ENCODE measurements at regions not wholly inside any gene's neighbourhood (a gene's known extent, or its start where the extent isn't known, plus 50 kb on each side); places are given as distances from the start of the nearest gene placed in this dataset.

DNA sequence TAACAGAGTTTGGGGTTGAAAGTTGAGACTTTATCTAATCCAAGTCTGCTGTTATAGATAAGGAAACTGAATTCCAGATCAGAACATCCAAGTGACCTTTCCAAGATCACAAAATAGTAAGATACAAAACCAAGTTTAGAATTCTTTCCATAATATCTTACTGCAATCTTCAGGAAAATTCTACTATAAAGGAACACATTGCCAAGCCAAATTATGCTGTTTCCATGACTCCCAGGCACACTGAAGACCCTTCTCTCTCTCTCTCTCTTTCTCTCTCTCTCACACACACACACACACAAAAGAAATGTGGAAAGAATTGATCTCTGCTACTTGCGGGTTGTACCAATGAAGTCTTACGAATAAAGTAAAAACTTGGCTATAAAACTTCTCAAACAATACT, 398.4 kb downstream of the METTL4 start:
- no peak for DNase-seq (ENCODE audit: low spot score)

DNA sequence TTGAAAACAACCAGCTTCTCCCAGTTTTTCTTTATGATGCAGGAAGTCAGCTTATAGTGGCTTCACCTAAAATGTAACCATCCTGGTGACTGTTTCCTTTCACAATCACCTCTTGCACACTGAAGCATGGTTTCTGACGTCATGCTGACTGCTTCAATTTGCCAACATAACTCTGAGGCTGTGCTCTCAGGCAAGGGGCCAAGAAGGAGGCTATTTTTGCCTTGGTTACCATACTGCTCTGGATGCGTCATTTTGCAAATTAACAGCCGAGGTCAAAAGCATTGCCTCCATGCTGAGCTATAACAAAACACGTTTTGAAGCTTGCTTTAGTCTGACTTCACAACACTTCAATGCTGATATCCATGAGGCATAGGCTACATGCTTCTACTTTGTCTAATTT, 397.8 kb downstream of the METTL4 start:
- no peak for DNase-seq (ENCODE audit: low spot score)

GRCh38 chr18:2178036-2178435, 393.3 kb downstream of the METTL4 start:
- no peak for DNase-seq (ENCODE audit: low spot score)

- no peak for DNase-seq (ENCODE audit: low spot score)
These were observed 391.7 kb downstream of the METTL4 start for GRCh38 chr18:2179498-2180183.

GRCh38 chr18:2180586-2180985, 390.7 kb downstream of the METTL4 start:
- DNase-seq (ENCODE audit: low spot score): no peak

DNA sequence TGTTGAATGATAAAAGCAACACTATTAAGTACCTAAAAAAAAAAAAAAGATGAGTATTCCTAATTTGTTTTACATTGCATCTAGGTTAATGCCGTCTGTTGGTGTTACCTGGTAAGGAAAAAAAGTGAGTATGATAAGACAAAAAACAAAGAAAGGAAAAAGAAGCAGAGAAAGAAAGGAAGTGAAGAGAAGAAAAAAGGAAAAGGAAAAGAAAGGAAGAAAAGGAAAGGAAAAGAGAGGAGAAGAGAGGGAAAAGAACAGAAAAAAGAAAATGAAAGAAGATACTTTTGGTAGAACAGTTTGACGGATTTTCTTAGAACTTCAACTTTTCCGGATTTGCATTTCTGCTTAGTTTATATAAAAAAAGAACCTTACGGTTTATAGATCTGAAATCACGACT, 387.9 kb downstream of the METTL4 start:
- no peak for DNase-seq (ENCODE audit: low spot score)

GRCh38 chr18:2186967-2187366, 384.3 kb downstream of the METTL4 start:
- DNase-seq (ENCODE audit: low spot score): no peak

- no peak for DNase-seq (ENCODE audit: low spot score)
These were observed 383.0 kb downstream of the METTL4 start for GRCh38 chr18:2188258-2188657.

- no peak for DNase-seq (ENCODE audit: low spot score)
These were observed 380.0 kb downstream of the METTL4 start for GRCh38 chr18:2191180-2191790.

DNA sequence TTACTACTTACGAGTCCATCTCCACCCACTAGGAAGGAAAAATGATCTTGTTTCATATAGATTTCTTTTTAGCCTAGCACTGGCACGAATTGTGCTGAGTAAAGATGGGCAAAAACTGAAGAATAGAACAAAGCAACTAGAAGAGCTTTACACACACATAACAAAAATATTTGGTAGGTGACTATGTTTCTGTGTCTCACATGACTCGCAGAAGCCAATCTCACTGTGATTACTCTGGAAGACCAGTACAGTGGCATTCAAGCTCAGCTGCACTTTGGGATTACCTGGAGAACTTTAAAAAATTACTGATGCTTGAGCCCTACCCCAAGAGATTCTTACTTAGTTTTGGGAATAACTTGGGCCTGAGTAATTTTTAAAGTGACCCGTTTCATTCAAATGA, 378.7 kb downstream of the METTL4 start:
- no peak for DNase-seq (ENCODE audit: low spot score)

DNA sequence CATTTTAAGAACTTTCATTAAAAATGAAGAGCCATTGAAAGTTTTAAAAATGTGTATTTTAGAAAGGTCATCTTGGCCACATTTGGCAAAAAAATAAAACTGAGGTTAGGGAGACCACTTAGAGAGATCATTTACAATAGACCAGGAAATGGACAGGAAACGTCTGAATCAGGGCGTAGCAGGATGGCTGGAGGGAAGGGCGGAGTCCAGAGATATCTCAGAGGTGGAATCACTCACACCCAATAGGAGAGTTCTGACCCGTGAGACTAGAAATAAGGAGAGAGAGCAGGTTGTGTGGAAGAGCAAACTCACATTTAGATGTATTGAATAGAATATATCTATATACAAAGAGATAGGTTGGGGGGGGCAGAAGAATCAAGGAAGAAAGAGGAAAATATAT, 373.4 kb downstream of the METTL4 start:
- no peak for DNase-seq (ENCODE audit: low spot score)

- no peak for DNase-seq (ENCODE audit: low spot score)
These were observed 372.2 kb downstream of the METTL4 start for GRCh38 chr18:2199060-2199459.

GRCh38 chr18:2201036-2201600, 370.2 kb downstream of the METTL4 start:
- DNase-seq (ENCODE audit: low spot score): no peak

DNA sequence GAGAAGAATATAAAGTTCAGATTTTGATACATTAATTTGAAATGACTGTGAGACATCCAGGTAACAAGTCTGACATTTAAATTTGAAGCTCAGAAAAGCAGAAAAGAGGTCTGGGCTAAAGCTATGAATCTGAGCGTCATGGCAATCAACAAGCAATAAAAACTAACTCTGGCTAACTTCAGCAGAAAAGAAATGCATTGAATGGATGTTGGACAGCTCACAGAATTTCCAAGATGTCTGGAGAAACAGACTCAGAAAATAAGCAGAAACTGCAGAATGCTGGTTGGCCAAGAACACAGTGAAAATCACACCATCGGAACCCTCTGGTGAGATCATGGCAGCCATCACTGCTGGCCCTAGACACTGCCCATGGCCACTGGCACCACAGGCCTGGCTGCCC, 366.6 kb downstream of the METTL4 start:
- DNase-seq (ENCODE audit: low spot score): no peak

DNA sequence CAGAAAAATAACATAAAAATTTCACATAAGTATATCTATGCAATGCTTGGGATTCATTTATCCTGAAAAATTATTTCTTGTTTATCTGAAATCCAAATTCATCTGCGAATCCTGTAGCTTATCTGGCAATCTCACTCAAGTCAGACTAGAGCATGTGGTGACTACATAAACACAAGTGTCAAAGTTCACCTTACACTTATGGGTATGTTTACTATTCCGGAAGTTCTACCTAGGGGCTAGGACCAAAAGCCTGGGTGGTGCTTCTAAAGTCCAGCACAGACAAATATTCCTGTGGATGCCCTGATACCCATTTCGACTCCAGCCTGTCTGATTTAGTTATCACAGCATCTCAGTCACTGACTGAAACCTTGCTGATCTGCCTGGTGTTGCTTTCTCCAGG, 364.0 kb downstream of the METTL4 start:
- no peak for DNase-seq (ENCODE audit: low spot score)

DNA sequence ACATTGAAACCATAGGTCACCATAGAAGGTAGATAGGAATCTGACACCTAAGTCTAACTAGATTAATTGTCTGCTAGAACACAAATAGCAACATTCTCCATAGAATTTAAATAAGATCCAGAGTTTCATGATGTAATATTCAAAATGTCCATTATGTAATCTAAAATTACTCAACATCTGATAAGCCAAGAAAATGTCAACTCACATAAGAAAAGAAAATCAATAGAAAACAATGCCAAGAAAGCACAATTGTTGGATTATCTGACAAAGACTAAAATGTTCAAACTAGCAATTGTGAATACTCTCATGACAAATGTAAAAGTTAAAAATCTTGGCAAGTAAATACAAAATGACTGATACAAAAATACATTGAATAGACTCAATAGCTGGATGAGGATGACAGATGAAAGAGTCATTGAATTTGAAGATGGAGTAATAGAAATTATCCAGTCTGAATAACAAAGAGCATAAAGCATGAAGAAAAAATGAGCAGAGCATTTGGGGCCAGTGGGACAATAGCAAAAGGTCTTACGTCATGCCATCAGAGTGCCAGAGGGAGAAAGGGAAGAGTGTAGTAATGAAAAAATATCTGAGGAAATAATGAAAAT, 358.6 kb downstream of the METTL4 start:
- DNase-seq (ENCODE audit: low spot score): no peak

- DNase-seq (ENCODE audit: low spot score): no peak
These were observed 357.4 kb downstream of the METTL4 start for GRCh38 chr18:2213905-2214304.

DNA sequence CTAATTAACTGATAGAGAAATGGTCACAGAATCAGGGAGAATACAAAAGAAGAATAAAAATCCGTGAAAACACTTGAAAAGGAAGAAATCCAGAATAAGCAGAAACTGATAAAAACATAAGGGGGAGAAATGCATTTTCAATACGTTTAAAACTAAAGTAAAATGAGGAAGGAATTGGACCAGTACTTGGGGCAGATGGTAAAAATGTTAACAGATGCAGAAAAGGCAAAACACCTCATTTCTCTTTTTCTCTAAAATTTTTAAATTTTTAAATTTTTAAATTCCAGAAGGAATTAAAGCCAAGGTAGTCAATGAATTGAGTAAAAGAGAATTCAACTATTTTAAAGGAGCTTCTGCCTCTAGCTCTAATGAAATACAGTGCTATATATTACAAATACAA, 353.9 kb downstream of the METTL4 start:
- no peak for DNase-seq (ENCODE audit: low spot score)

GRCh38 chr18:2218101-2218500, 353.2 kb downstream of the METTL4 start:
- no peak for DNase-seq (ENCODE audit: low spot score)

GRCh38 chr18:2219706-2220105, 351.6 kb downstream of the METTL4 start:
- no peak for DNase-seq (ENCODE audit: low spot score)

GRCh38 chr18:2222270-2223185, 348.8 kb downstream of the METTL4 start:
- DNase-seq (ENCODE audit: low spot score): no peak

- DNase-seq (ENCODE audit: low spot score): no peak
These were observed 347.9 kb downstream of the METTL4 start for GRCh38 chr18:2223449-2223848.
